HG03135 (cell line): ENCODE measurements at regions not wholly inside any gene's neighbourhood (a gene's known extent, or its start where the extent isn't known, plus 50 kb on each side); places are given as distances from the start of the nearest gene placed in this dataset.

Experiments
- ATAC-seq: cut with Tn5 transposase; IDR thresholded peaks from one replicate; pipeline ENCODE4 v1.9.1; 2021; ENCODE audit warnings: mild to moderate bottlenecking, moderate library complexity; ENCODE audit not compliant: unreplicated experiment

DNA sequence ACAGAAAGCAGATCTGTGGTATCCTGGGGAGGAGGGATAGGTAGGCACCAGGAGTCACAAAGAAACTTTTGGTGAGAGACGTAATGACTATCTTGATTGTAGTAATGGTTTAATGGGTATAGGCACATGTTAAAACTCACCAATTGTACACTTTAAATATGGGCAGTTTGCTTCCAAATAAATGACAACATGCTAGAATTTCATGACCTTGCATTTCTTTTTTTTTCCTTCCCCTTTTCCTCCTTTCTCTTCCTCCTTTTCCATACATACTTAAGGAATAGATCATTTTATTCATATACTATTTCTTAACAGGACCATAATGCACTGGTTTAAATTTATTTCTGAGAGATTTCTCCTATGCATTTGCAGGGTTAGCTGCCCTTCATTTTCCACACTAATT lies 341.8 kb downstream of the TMEM182 start:
- no peak for ATAC-seq

- no peak for ATAC-seq
Observed at GRCh38 chr2:103119352-103119751, 357.5 kb downstream of the TMEM182 start.

- ATAC-seq: no peak
Observed at GRCh38 chr2:103121106-103121505, 359.3 kb downstream of the TMEM182 start.

DNA sequence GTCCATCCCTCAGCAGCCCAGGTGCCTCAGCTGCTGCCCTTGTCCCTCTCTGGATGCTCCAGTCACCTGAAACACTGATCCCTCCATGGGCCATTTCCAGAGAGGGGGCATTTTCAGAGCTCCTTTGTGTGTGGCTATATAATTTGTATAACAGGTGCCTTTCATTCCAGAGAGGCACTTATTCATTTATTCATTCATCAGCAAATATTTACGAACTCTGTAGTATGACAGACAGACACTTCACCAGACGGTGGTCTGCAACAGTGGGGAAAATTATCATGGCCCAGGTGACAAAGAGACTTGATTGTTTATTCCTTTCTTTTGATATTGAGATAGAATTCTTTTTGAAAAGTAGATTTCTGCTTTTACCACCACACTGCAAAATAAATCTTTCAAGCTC lies 361.7 kb downstream of the TMEM182 start:
- no peak for ATAC-seq

- no peak for ATAC-seq
Observed at GRCh38 chr2:103130857-103131256, 369.0 kb downstream of the TMEM182 start.

GRCh38 chr2:103132536-103133217 lies 370.8 kb downstream of the TMEM182 start:
- ATAC-seq: peak; percentile 90

DNA sequence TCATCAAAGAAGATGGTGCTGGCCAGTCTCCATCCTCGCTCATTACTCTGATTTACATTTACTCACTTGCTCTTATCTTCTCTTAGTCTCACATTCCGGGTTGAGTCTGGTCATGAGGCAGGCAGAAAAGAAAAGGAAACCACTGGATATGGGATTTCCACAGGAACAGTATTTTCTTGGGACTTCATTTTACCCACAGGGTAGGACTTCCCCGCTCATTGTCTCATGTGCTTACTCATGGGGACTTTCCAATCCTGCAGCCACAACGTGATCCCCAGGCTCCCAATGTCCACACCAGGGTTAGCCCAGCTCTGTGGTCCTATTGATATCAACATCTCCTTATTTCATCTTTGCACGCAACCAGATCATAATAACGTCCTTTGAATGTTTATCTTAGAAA lies 373.8 kb downstream of the TMEM182 start:
- ATAC-seq: no peak

DNA sequence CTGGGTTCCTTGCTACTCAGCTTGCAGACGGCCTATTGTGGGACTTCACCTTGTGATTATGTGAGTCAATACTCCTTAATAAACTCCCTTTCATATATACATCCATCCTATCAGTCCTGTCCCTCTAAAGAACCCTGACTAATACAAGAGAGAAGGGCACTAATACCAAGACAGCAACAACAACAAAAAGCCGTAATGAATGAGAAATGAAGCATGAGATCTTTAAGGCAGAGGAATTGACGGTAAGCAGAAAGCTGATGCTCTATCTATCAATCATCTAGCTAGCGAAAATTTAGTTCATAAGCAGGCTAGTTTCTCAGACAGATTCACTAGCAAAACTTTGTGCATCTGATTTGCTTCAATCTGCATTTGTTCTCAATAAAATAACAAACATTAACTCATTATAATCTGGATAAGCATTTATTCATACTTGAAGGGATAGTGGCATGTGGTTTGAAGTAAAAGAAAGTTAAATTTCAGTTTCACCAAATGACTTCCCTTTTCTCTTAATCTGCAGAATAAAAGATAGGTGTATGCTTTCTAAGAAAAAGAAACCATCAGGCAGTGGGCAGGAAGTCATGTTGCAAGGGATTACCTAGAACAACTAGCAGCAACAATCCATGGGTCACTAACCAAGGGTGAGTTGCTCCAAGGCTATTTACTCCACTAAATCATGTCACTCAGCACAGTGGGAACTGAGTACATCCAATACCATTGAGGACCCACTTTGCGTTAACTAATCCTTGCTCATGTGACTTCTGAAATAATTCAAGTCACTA lies 376.5 kb downstream of the TMEM182 start:
- peak; percentile 60 for ATAC-seq

DNA sequence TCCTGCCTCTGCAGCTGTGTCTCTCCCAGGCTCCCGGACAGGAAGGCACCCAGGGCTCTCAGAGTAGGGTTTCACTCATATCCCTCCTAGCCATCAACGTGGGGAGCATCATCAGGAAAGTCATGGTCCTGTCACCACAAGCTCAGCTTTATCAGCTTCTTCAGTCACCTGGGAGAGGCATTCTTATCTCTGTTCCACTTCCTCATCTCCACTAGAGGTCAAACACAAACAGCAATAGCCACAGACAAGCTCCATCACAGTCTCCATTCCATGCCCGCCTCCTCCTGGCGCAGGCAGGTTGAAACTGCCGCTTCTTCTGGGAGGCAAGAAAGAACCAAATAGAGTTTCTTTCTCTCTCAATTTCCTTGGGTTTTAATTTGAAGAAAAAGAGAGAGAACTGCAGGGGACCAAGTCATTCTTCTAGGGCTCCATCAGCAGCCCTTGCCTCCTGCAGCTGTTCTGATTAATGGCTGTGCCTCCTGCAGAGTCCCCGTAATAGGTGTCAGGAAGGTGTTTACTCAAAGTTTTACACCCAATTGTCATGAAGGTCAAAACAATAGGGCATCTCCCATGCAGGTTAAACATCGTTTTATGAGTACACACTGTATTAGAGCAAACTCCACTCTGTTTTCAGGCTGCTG lies 377.9 kb downstream of the TMEM182 start:
- no peak for ATAC-seq

DNA sequence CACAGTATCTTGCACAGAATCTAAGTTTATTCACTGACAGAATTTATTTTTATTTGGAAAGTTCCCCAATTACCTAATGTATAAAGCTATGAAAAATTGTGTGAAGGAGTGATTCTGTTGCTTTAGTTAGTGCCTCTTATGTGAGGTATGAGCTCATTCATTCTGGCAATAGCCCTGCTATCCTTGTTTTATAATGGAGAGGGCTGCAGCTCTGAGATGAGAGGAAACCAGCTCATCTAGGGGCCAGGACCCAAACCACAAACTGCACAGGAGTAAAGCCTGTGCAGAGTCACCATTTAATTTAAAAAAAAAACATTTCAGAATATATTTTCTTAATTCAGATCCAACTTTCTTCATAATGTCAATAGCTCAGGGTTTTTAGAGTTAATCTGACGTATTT lies 383.0 kb downstream of the TMEM182 start:
- no peak for ATAC-seq

- ATAC-seq: no peak
Observed at GRCh38 chr2:103145739-103146138, 383.9 kb downstream of the TMEM182 start.

- no peak for ATAC-seq
Observed at GRCh38 chr2:103151046-103151445, 389.2 kb downstream of the TMEM182 start.

- no peak for ATAC-seq
Observed at GRCh38 chr2:103152556-103152955, 390.7 kb downstream of the TMEM182 start.

DNA sequence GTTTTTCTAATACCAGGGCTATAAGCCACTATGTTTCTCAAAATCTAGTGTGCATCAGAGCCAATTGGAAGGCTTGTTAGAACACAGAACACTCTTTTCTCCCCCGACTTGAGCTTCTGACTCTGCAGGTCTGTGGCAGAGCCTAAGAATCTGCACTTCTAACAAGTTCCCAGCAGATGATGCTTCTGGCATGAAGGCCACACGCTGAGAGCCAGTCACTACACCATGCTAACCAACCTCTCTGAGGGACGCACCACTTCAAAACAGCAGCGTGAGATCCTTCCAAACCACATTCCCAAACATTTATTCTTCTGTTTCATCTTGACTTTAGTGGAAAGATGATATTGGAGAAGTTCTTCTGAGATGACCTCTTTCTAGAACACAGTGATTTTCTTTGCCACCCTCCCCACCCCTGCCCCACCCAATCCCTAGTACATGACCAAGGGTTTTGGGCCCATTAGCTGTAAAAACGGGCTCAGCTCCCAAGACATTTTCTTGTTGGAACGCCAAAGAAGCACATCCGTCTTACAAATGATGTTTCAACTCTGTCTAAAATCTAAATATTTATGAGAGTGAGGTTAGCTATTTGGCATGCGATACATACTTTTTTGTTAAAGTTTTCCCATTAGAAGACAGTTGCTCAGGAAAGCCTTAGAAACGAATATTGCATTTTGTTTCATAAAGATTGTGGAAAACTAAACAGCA lies 391.9 kb downstream of the TMEM182 start:
- ATAC-seq: no peak

DNA sequence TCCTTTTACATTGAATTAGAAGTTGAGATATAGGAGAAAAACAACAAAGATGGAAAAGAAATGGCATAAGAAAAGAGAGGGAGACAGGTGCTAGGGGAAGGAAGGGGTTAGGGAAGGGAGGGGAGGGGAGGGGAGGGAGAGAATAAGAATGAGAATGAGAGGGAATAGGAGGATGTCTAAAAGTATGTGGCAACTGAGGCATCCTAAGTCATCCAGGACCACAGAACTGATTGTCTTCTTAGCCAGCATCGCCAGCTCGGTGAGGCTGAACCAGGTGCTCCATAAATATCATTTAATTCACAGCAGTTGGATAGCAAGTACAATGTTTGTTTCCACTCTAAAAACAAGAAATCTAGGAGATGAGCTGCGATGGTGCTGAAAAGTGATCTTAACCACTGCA lies 393.5 kb downstream of the TMEM182 start:
- no peak for ATAC-seq

DNA sequence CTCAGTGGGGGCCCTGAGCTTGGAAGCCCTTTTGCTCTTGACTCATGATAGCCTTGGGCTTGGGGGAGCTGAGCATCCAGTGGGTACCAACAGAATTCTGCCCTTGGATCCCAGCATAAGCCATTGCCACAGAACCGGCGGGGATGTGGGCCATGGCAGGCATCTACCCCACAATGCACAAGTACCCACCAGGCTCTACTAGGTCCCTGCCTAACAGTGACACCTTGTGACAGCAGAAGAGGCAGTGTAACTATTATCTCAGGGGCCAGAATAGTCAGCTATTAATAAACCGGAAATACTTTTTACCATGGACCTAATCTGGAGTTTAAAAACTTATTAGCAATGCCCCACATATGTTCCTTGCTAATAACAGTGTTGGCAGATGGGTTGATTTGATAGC lies 397.2 kb downstream of the TMEM182 start:
- no peak for ATAC-seq

GRCh38 chr2:103161456-103162289 lies 399.8 kb downstream of the TMEM182 start:
- ATAC-seq: no peak

- ATAC-seq: no peak
Observed at GRCh38 chr2:103164748-103165147, 402.9 kb downstream of the TMEM182 start.

DNA sequence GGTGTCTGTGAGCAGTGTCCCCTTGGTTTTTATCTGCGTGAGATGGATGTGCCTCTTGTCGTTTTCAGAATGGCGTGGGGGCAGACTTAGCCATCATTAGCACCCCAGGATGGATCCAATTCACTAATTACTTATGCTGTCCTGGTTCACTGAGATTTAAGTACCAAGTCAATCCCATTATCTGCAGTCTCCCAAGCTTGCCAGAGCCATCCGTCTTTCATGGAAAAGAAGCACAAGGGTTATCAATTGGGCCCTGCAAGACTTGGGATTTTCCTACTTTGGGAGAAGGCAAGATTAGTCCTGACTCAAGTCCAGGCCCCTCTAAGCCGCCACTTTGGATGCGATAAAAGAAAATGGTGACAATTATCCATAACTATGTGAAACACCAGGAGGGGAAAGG lies 404.0 kb downstream of the TMEM182 start:
- ATAC-seq: no peak

GRCh38 chr2:103166456-103167324 lies 404.9 kb downstream of the TMEM182 start:
- ATAC-seq: no peak
